Vagina (tissue), 2 donors: ENCODE measurements at regions not wholly inside any gene's neighbourhood (a gene's known extent, or its start where the extent isn't known, plus 50 kb on each side); places are given as distances from the start of the nearest gene placed in this dataset.

ENCODE experiments used
- DNase-seq, 2 donors: peaks; one replicate each; pipeline ENCODE4 v3.0.0-alpha.2; 2017; ENCODE audit errors: extremely low spot score in 2 of 2
- H3K27ac ChIP-seq: fragments of 200-600 bp; sonication (generic); one replicate; pipeline ENCODE4 v1.5.1; 2019
- H3K27me3 ChIP-seq: fragments of 200-600 bp; sonication (generic); one replicate; pipeline ENCODE4 v1.5.1; 2019
- H3K36me3 ChIP-seq, 2 donors: fragments of 200-600 bp; sonication (generic); one replicate each; pipeline ENCODE4 v1.5.1; 2017 to 2019
- H3K4me1 ChIP-seq: fragments of 200-600 bp; sonication (generic); one replicate; pipeline ENCODE4 v1.5.1; 2019
- H3K4me3 ChIP-seq, 2 donors: fragments of 200-600 bp; sonication (generic); 1 replicate in 1 of 2; 2 replicates in 1 of 2; pipeline ENCODE4 v1.5.1; 2016 to 2019
- H3K9me3 ChIP-seq: fragments of 200-600 bp; sonication (generic); one replicate; pipeline ENCODE4 v1.5.1; 2019
- CTCF ChIP-seq, 3 experiments: fragments of 450-650 bp in 2 of 3; fragments of 200-600 bp in 1 of 3; sonication (generic) in 1 of 3; IDR thresholded peaks; one replicate each; pipeline ENCODE4 v1.5.1; 2017 to 2019; ENCODE audit warnings: antibody characterized with exemption in 3 of 3, mild to moderate bottlenecking in 2 of 3, moderate library complexity in 2 of 3
- POLR2A ChIP-seq, 2 donors: fragments of 450-650 bp; IDR thresholded peaks; one replicate each; pipeline ENCODE4 v1.6.1; 2017; ENCODE audit warnings: antibody characterized with exemption in 2 of 2, mild to moderate bottlenecking in 2 of 2, moderate library complexity in 2 of 2
- POLR2AphosphoS5 ChIP-seq, 2 donors: sonication (generic); formaldehyde crosslinking; IDR thresholded peaks; one replicate each; pipeline ENCODE4 v1.9.0; 2017; ENCODE audit warnings: antibody characterized with exemption in 2 of 2, mild to moderate bottlenecking in 2 of 2, low read depth in 1 of 2; ENCODE audit not compliant: insufficient read depth in 1 of 2
- intact Hi-C: fragments of 100-400 bp; cut with DNase I; formaldehyde crosslinking; loops from one replicate; pipeline ENCODE4 v1.15.1; 2023

- intact Hi-C loops, result no loop called here
- TF ChIP-seq POLR2AphosphoS5 (IDR thresholded peaks at IDR 0.05; ENCODE audit: insufficient read depth in 1 of 2, low read depth in 1 of 2), result no peak
- no peak for TF ChIP-seq CTCF (IDR thresholded peaks at IDR 0.05)
- no peak for TF ChIP-seq POLR2A (IDR thresholded peaks at IDR 0.05)
- H3K27me3 ChIP-seq, result no peaks in the 10 kb centered on the region
- no peak overlapping the region for H3K4me3 ChIP-seq
- DNase-seq, result no peak
- H3K36me3 ChIP-seq, result no peaks in the 10 kb centered on the region
- H3K4me1 ChIP-seq, result no peaks in the 10 kb centered on the region
- no peak overlapping the region for H3K27ac ChIP-seq
- H3K9me3 ChIP-seq, result no peaks in the 10 kb centered on the region
Measured at GRCh38 chr14:46325777-46326176, 325.8 kb downstream of the RPL10L start.

GRCh38 chr14:46325157-46325556 is 326.4 kb downstream of the RPL10L start:
- no peak for DNase-seq
- Histone ChIP-seq H3K9me3 (no peaks in the 10 kb centered on the region), H3K36me3 (no peaks in the 10 kb centered on the region), H3K4me1 (no peaks in the 10 kb centered on the region), H3K27me3 (no peaks in the 10 kb centered on the region), H3K4me3 (no peak overlapping the region), H3K27ac (no peak overlapping the region)
- intact Hi-C loops, result no loop called here
- TF ChIP-seq POLR2A (IDR thresholded peaks at IDR 0.05), result no peak
- TF ChIP-seq POLR2AphosphoS5 (IDR thresholded peaks at IDR 0.05; ENCODE audit: insufficient read depth in 1 of 2, low read depth in 1 of 2), result no peak
- TF ChIP-seq CTCF (IDR thresholded peaks at IDR 0.05), result no peak

GRCh38 chr14:46323404-46323762 is 328.2 kb downstream of the RPL10L start:
- intact Hi-C loops, result no loop called here
- Histone ChIP-seq H3K27me3 (no peaks in the 10 kb centered on the region), H3K36me3 (no peaks in the 10 kb centered on the region), H3K4me3 (no peak overlapping the region), H3K9me3 (no peaks in the 10 kb centered on the region), H3K4me1 (no peaks in the 10 kb centered on the region), H3K27ac (no peak overlapping the region)
- no peak for TF ChIP-seq POLR2AphosphoS5 (IDR thresholded peaks at IDR 0.05; ENCODE audit: insufficient read depth in 1 of 2, low read depth in 1 of 2)
- no peak for TF ChIP-seq CTCF (IDR thresholded peaks at IDR 0.05)
- no peak for TF ChIP-seq POLR2A (IDR thresholded peaks at IDR 0.05)
- DNase-seq, result no peak

- no peak for TF ChIP-seq CTCF (IDR thresholded peaks at IDR 0.05)
- no peak for TF ChIP-seq POLR2A (IDR thresholded peaks at IDR 0.05)
- no peak for TF ChIP-seq POLR2AphosphoS5 (IDR thresholded peaks at IDR 0.05; ENCODE audit: insufficient read depth in 1 of 2, low read depth in 1 of 2)
- Histone ChIP-seq H3K27me3 (no peaks in the 10 kb centered on the region), H3K27ac (no peak overlapping the region), H3K4me1 (no peaks in the 10 kb centered on the region), H3K36me3 (no peaks in the 10 kb centered on the region), H3K4me3 (no peak overlapping the region), H3K9me3 (no peaks in the 10 kb centered on the region)
- intact Hi-C loops, result no loop called here
- DNase-seq, result no peak
Measured at GRCh38 chr14:46322730-46323403, 328.7 kb downstream of the RPL10L start.

- Histone ChIP-seq H3K27me3 (no peaks in the 10 kb centered on the region), H3K27ac (no peak overlapping the region), H3K9me3 (no peaks in the 10 kb centered on the region), H3K4me3 (no peak overlapping the region), H3K36me3 (no peaks in the 10 kb centered on the region), H3K4me1 (no peaks in the 10 kb centered on the region)
- TF ChIP-seq POLR2A (IDR thresholded peaks at IDR 0.05), result no peak
- TF ChIP-seq CTCF (IDR thresholded peaks at IDR 0.05), result no peak
- TF ChIP-seq POLR2AphosphoS5 (IDR thresholded peaks at IDR 0.05; ENCODE audit: insufficient read depth in 1 of 2, low read depth in 1 of 2), result no peak
- no peak for DNase-seq
- intact Hi-C loops, result no loop called here
Measured at GRCh38 chr14:46322076-46322475, 329.5 kb downstream of the RPL10L start.
